Right lobe of liver (tissue), 4 donors: ENCODE measurements at regions not wholly inside any gene's neighbourhood (a gene's known extent, or its start where the extent isn't known, plus 50 kb on each side); places are given as distances from the start of the nearest gene placed in this dataset.

ENCODE experiments used
- POLR2A ChIP-seq: fragments of 450-650 bp; IDR thresholded peaks from one replicate; pipeline ENCODE4 v1.6.1; 2017; ENCODE audit warnings: antibody characterized with exemption, mild to moderate bottlenecking
- TF ChIP-seq, protein P1 (sequence below), 4 donors: fragments of 200-600 bp in 3 of 4; fragments of 450-650 bp in 1 of 4; IDR thresholded peaks; one replicate each; pipeline versions ENCODE4 v1.5.1 to v1.8.0; 2016 to 2022; ENCODE audit warnings: antibody characterized with exemption in 4 of 4, mild to moderate bottlenecking in 2 of 4
- donor health status: DM: no; HTN: no; CAD: no.
- donor health status: DM: no; HTN: no; CAD: no.
- donor health status: DM: no; HTN: yes; CAD: no.

DNA sequence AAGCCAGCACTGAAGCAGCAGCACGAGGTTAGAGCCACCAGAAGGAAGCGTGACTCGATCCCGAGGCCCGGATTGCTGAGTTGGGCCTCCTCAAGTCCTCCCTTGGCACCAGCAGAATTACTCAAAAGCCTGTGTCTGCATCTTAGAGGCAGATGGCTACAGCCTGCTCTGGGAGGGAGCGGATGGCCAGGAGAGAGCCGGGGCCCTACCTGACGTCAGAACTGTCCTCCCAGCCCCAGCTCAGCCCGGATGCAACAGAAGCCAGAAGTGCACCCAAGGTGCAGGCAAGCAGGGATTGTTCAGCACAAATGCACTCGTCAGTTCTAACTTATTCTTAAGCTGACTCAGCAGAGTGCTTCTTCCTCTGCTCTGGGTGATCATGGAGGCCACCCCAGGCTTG is 155.5 kb upstream of the RPS6KA2 start:
- TF ChIP-seq POLR2A, result no peak
- TF ChIP-seq, protein P1, sequence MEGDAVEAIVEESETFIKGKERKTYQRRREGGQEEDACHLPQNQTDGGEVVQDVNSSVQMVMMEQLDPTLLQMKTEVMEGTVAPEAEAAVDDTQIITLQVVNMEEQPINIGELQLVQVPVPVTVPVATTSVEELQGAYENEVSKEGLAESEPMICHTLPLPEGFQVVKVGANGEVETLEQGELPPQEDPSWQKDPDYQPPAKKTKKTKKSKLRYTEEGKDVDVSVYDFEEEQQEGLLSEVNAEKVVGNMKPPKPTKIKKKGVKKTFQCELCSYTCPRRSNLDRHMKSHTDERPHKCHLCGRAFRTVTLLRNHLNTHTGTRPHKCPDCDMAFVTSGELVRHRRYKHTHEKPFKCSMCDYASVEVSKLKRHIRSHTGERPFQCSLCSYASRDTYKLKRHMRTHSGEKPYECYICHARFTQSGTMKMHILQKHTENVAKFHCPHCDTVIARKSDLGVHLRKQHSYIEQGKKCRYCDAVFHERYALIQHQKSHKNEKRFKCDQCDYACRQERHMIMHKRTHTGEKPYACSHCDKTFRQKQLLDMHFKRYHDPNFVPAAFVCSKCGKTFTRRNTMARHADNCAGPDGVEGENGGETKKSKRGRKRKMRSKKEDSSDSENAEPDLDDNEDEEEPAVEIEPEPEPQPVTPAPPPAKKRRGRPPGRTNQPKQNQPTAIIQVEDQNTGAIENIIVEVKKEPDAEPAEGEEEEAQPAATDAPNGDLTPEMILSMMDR (IDR thresholded peaks at IDR 0.05), result no peak
